ENCODE measurements at regions not wholly inside any gene's neighbourhood (a gene's known extent, or its start where the extent isn't known, plus 50 kb on each side); places are given as distances from the start of the nearest gene placed in this dataset. TPM values are rescaled to one million over a fixed set of nuclear protein-coding genes. Genes with fewer than 3 reads are reported as not detected.

Small RNA genes lying in the stretch of these regions (microRNA-seq; reads per million reads assigned to microRNA genes)
- gene MIR5701-1 (ENCODE audit: borderline number of aligned reads), result not detected
